NOMO-1 (cell line): ENCODE measurements at regions not wholly inside any gene's neighbourhood (a gene's known extent, or its start where the extent isn't known, plus 50 kb on each side); places are given as distances from the start of the nearest gene placed in this dataset.
A peak's percentile ranks its signal among the peaks of the same experiment; 100 is the strongest.

Experiments used
- DNase-seq, 2 experiments: peaks; one replicate each; lab custom pipeline; 2025; ENCODE audit not compliant: unreplicated experiment in 2 of 2; lab: John Stamatoyannopoulos, UW

- DNase-seq: no peak
Measured at GRCh38 chr15:88383354-88383753, 83.8 kb downstream of the MRPL46 start.

- DNase-seq: no peak
Measured at GRCh38 chr15:88382482-88382983, 84.7 kb downstream of the MRPL46 start.

- no peak for DNase-seq
Measured at GRCh38 chr15:88378188-88378637, 89.0 kb downstream of the MRPL46 start.

GRCh38 chr15:88377509-88377908, 89.7 kb downstream of the MRPL46 start:
- no peak for DNase-seq

- no peak for DNase-seq
Measured at GRCh38 chr15:88376574-88377174, 90.5 kb downstream of the MRPL46 start.

GRCh38 chr15:88375234-88375927, 91.8 kb downstream of the MRPL46 start:
- DNase-seq: no peak

GRCh38 chr15:88365124-88365523, 102.1 kb downstream of the MRPL46 start:
- no peak for DNase-seq

GRCh38 chr15:88348579-88349230, 92.2 kb upstream of the NTRK3 start:
- no peak for DNase-seq

- DNase-seq: no peak
Measured at GRCh38 chr15:88345962-88346361, 89.4 kb upstream of the NTRK3 start.

GRCh38 chr15:88344786-88345185, 88.2 kb upstream of the NTRK3 start:
- no peak for DNase-seq

- no peak for DNase-seq
Measured at GRCh38 chr15:88342666-88343065, 86.1 kb upstream of the NTRK3 start.

- no peak for DNase-seq
Measured at GRCh38 chr15:88341653-88342052, 85.1 kb upstream of the NTRK3 start.

GRCh38 chr15:88341006-88341405, 84.5 kb upstream of the NTRK3 start:
- DNase-seq: no peak

GRCh38 chr15:88337993-88338392, 81.5 kb upstream of the NTRK3 start:
- DNase-seq: no peak

- DNase-seq: no peak
Measured at GRCh38 chr15:88335074-88335473, 78.5 kb upstream of the NTRK3 start.

- DNase-seq: no peak
Measured at GRCh38 chr15:88334436-88334835, 77.9 kb upstream of the NTRK3 start.

- DNase-seq: peak in 1 of 2 experiments; percentile 7
Measured at GRCh38 chr15:88331291-88331690, 74.8 kb upstream of the NTRK3 start.

- no peak for DNase-seq
Measured at GRCh38 chr15:88326924-88327323, 70.4 kb upstream of the NTRK3 start.

GRCh38 chr15:88324741-88325065, 68.2 kb upstream of the NTRK3 start:
- DNase-seq: no peak

GRCh38 chr15:88323976-88324740, 67.6 kb upstream of the NTRK3 start:
- no peak for DNase-seq

- DNase-seq: no peak
Measured at GRCh38 chr15:88323468-88323867, 66.9 kb upstream of the NTRK3 start.
